Keratinocyte (primary cell): ENCODE measurements at regions not wholly inside any gene's neighbourhood (a gene's known extent, or its start where the extent isn't known, plus 50 kb on each side); places are given as distances from the start of the nearest gene placed in this dataset.

Experiments
- DNase-seq: peaks from one replicate; pipeline ENCODE4 v3.0.0-alpha.2; 2011; ENCODE audit warnings: low read depth, missing footprints, low spot score
- FAIRE-seq: peaks from 2 replicates; lab custom pipeline; 2011; peaks lifted over from hg19 to GRCh38; lab: Jason Lieb, UNC
- H2AFZ ChIP-seq: 2 replicates; pipeline ENCODE4 v1.6.0; 2012; ENCODE audit warnings: low read length, control low read depth, inconsistent platforms; ENCODE audit not compliant: control insufficient read depth
- H3K27ac ChIP-seq: 2 replicates; pipeline ENCODE4 v1.5.1; 2011; ENCODE audit warnings: low read length; ENCODE audit not compliant: control insufficient read depth, insufficient read depth
- H3K27me3 ChIP-seq: 3 replicates; pipeline ENCODE4 v1.6.0; 2011; ENCODE audit warnings: low read length; ENCODE audit not compliant: control insufficient read depth, insufficient read depth; ENCODE audit errors: extremely low read depth
- H3K36me3 ChIP-seq, 2 experiments: 2 replicates in 1 of 2; 3 replicates in 1 of 2; pipeline ENCODE4 v1.5.1; 2011; ENCODE audit warnings: low read length in 2 of 2, mild to moderate bottlenecking in 1 of 2; ENCODE audit not compliant: control insufficient read depth in 2 of 2, insufficient read depth in 2 of 2; ENCODE audit errors: extremely low read depth in 1 of 2
- H3K4me1 ChIP-seq: 3 replicates; pipeline ENCODE4 v1.5.1; 2011; ENCODE audit warnings: low read length; ENCODE audit not compliant: control insufficient read depth, insufficient read depth; ENCODE audit errors: extremely low read depth
- H3K4me2 ChIP-seq: 3 replicates; pipeline ENCODE4 v1.6.0; 2011; ENCODE audit warnings: low read depth, low read length; ENCODE audit not compliant: control insufficient read depth, insufficient read depth; ENCODE audit errors: extremely low read depth
- H3K4me3 ChIP-seq, 3 experiments: fragments of 200-600 bp in 1 of 3; sonication (generic) in 1 of 3; 2 replicates in 2 of 3; 3 replicates in 1 of 3; pipeline ENCODE4 v1.5.1; 2011 to 2016; ENCODE audit warnings: low read length in 3 of 3, mild to moderate bottlenecking in 3 of 3, control low read depth in 2 of 3, inconsistent platforms in 1 of 3, low read depth in 1 of 3, mixed read lengths in 1 of 3, mixed run types in 1 of 3, moderate library complexity in 1 of 3; ENCODE audit not compliant: control insufficient read depth in 2 of 3, insufficient read depth in 2 of 3; ENCODE audit errors: extremely low read depth in 1 of 3
- H3K79me2 ChIP-seq: 2 replicates; pipeline ENCODE4 v1.6.0; 2012; ENCODE audit warnings: low read length; ENCODE audit not compliant: control insufficient read depth, insufficient read depth
- H3K9ac ChIP-seq: 3 replicates; pipeline ENCODE4 v1.6.0; 2011; ENCODE audit warnings: low read length; ENCODE audit not compliant: control insufficient read depth, insufficient read depth; ENCODE audit errors: extremely low read depth
- H3K9me1 ChIP-seq: 3 replicates; pipeline ENCODE4 v1.6.0; 2011; ENCODE audit warnings: low read length; ENCODE audit not compliant: control insufficient read depth, insufficient read depth; ENCODE audit errors: extremely low read depth
- H3K9me3 ChIP-seq: 2 replicates; pipeline ENCODE4 v1.5.1; 2012; ENCODE audit warnings: low read depth, low read length; ENCODE audit not compliant: control insufficient read depth
- H4K20me1 ChIP-seq: 3 replicates; pipeline ENCODE4 v1.6.0; 2011; ENCODE audit warnings: low read length; ENCODE audit not compliant: control insufficient read depth, insufficient read depth; ENCODE audit errors: extremely low read depth
- CTCF ChIP-seq, 3 experiments: IDR thresholded peaks in 1 of 3; conservative IDR thresholded peaks in 1 of 3; optimal IDR thresholded peaks in 1 of 3; 2 replicates in 2 of 3; 3 replicates in 1 of 3; pipeline versions ENCODE3 to v1.5.1; 2011; ENCODE audit warnings: low read length in 3 of 3, mild to moderate bottlenecking in 3 of 3, moderate library complexity in 2 of 3, control low read depth in 1 of 3, inconsistent platforms in 1 of 3; ENCODE audit not compliant: insufficient read depth in 2 of 3; ENCODE audit errors: extremely low read depth in 1 of 3
- EZH2 ChIP-seq: IDR thresholded peaks from one replicate; pipeline ENCODE4 v1.6.1; 2012; ENCODE audit warnings: inconsistent platforms, mild to moderate bottlenecking, low read length, moderate library complexity
- dilution Hi-C: fragments of 300-500 bp; cut with MboI; formaldehyde crosslinking; loops from one replicate; pipeline ENCODE4 v1.7.0; 2020; ENCODE audit warnings: low sequenced_read_pairs; ENCODE audit not compliant: extremely low pct_ligation_motif_present

- DNase-seq, result no peak
- no peak overlapping the region for H3K27ac ChIP-seq
- H3K4me1 ChIP-seq, result no peaks in the 10 kb centered on the region
- H3K9me3 ChIP-seq, result peaks cover 2% of the 10 kb centered on the region
- H3K79me2 ChIP-seq, result no peaks in the 10 kb centered on the region
- no peak overlapping the region for H2AFZ ChIP-seq
- H3K4me2 ChIP-seq, result no peak overlapping the region
- no peaks in the 10 kb centered on the region for H4K20me1 ChIP-seq
- no peaks in the 10 kb centered on the region for H3K27me3 ChIP-seq
- H3K9ac ChIP-seq, result no peak overlapping the region
- dilution Hi-C loops, result no loop called here
- no peaks in the 10 kb centered on the region for H3K36me3 ChIP-seq
- FAIRE-seq, result no peak
- TF ChIP-seq CTCF (optimal IDR thresholded peaks at IDR 0.05 in 1 of 3, IDR thresholded peaks at IDR 0.05 in 1 of 3, conservative IDR thresholded peaks at IDR 0.05 in 1 of 3; ENCODE audit: extremely low read depth in 1 of 3, insufficient read depth in 2 of 3, low read length in 3 of 3) (no peak), EZH2 (no peak)
- H3K4me3 ChIP-seq, result no peak overlapping the region
- no peaks in the 10 kb centered on the region for H3K9me1 ChIP-seq
Measured at GRCh38 chr14:43116341-43116740, 1390.7 kb downstream of the FSCB start.

- Histone ChIP-seq H3K4me2 (no peak overlapping the region), H3K79me2 (no peaks in the 10 kb centered on the region), H3K4me1 (no peaks in the 10 kb centered on the region), H3K27me3 (no peaks in the 10 kb centered on the region), H3K9me1 (no peaks in the 10 kb centered on the region), H3K4me3 (no peak overlapping the region), H3K27ac (no peak overlapping the region), H3K9me3 (peaks cover 2% of the 10 kb centered on the region), H2AFZ (no peak overlapping the region), H4K20me1 (no peaks in the 10 kb centered on the region), H3K9ac (no peak overlapping the region), H3K36me3 (no peaks in the 10 kb centered on the region)
- FAIRE-seq (no peak), DNase-seq (no peak)
- no peak for TF ChIP-seq CTCF (optimal IDR thresholded peaks at IDR 0.05 in 1 of 3, IDR thresholded peaks at IDR 0.05 in 1 of 3, conservative IDR thresholded peaks at IDR 0.05 in 1 of 3; ENCODE audit: extremely low read depth in 1 of 3, insufficient read depth in 2 of 3, low read length in 3 of 3)
- no peak for TF ChIP-seq EZH2
- dilution Hi-C loops, result no loop called here
Measured at GRCh38 chr14:43105305-43105704, 1401.8 kb downstream of the FSCB start.
